Stimulated activated CD8-positive, alpha-beta memory T cell treated with anti-CD3 and anti-CD28 coated beads, Interleukin-7, amount 100 ng/mL, for 1 hour (primary cell): ENCODE measurements at regions not wholly inside any gene's neighbourhood (a gene's known extent, or its start where the extent isn't known, plus 50 kb on each side); places are given as distances from the start of the nearest gene placed in this dataset.

ENCODE experiments used
- DNase-seq, 2 donors: peaks; one replicate each; pipeline ENCODE4 v3.0.0-alpha.2; 2020; ENCODE audit warnings: low read depth in 2 of 2

DNA sequence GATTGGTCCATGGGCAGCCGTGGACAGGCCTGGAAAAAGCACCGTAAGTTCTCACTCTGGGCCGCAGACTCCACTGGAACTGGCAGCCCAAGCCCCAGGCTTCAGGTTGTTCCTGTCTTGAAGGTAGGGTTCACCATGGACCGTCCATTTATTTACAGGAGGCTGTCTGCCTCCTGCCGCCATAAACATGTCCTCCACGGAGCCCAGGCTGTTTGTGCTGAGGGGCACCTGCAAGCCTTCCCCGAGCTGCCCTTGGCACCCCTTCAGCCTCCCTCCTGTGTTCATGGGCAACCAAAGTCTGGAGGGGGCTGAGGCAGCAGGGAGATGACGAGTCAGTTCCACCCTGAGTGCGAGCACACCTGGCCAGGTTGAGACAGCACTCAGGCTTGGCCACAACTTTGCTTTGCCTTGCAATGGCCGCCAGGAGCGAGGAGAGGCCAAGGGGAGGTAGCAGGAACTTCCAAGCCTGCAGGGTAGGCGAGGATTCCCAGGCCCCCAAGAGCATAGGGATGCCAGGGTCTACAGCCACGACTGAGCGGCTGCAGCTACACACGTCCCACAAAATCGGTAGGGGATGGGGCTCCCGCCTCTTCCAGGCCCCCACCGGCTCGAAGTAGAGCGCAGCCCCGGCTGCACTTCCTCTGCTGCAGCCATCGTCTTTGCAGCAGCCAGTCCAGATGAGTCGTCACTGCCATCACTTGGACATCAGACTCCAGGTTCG is 1625.6 kb upstream of the ACO1 start:
- DNase-seq, result no peak

DNA sequence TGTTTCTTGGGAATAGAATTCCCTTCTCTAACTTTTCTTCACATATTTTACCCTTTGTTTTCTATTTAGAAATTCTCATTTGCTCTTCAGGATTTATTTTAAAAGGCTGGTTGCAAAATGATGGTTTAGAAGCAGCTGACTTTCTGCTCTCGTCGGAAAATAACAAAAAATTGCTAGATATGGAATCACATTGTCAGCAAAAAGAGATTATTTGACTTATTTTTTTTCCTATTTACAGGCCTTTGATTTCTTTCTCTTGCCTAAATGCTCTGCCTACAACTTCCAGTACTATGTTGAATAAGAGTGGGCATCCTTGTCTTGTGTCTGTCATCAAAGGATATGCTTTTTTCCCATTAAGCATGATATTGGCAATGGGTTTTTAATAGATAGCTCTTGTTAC is 1619.1 kb upstream of the ACO1 start:
- DNase-seq, result no peak

DNA sequence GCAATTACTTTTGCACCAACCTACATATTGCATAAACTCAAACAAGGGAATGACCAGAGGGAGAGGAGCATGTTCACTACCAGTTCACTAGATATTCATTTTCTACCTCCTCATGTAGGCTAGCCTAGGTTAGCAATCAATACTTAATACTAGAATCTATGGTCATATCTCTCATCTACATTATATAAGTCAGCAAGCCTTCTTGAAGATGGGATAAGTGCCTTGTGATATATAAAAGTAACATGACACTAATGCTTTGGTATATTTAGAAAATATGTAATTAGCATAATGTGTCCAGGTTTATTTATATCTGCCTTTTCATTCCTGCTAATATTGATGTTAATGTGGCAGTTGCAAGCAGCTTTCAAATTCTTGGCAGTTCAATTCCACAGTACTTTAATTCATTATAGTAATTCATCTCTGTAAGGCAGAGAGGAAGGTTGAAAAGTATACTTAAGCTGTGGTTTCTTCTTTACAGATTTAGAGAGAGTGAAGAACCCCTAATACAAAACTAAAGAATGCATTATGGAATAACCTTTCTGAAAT is 1613.2 kb upstream of the ACO1 start:
- DNase-seq, result no peak

DNA sequence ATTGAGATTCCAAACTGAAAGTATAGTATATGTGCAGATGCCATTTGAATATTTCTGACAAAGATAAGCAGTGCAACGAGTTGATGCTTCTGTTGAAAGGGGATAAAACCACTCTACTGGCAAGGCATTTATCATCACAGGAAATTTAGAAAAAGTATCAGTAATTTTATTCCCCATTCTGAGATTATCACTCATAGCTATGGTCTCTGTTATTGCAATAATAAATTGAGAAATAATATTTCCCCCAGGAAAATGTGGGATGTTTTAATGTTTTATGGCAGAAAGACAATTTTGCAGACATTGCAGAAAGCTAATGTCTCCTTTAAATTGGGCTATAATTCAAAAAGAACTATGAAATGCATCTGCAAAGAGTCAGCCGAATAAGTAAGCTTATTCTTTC is 1612.7 kb upstream of the ACO1 start:
- no peak for DNase-seq

DNA sequence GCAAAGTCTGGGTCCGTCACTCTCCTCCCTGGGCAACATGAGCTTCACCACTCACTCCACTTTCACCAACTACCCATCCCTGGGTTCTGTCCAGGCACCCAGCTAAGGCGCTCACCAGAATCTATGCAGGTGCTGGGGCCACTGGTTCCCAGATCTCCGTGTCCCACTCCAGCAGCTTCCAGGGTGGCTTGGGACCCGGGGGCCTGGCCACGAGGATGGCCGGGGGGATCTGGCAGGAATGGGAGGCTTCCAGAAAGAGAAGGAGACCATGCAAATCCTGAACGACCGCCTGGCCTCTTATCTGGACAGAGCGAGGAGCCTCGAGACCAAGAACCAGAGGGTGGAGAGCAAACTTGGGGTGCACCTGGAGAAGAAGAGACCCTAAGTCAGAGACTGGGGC is 1611.0 kb upstream of the ACO1 start:
- DNase-seq, result no peak

DNA sequence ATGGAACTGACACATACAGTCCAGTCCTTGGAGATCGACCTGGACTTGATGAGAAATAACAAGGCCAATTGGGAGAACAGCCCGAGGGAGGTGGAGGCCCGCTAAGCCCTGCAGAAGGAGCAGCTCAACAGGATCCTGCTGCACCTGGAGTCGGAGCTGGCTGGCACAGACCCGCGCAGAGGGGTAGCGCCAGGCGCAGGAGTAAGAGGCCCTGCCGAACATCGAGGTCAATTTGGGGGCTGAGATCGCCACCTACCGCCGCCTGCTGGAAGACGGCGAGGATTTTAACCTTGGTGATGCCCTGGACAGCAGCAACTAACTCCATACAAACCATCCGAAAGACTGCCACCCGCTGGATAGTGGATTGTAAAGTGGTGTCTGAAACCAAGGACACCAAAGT is 1610.1 kb upstream of the ACO1 start:
- no peak for DNase-seq

DNA sequence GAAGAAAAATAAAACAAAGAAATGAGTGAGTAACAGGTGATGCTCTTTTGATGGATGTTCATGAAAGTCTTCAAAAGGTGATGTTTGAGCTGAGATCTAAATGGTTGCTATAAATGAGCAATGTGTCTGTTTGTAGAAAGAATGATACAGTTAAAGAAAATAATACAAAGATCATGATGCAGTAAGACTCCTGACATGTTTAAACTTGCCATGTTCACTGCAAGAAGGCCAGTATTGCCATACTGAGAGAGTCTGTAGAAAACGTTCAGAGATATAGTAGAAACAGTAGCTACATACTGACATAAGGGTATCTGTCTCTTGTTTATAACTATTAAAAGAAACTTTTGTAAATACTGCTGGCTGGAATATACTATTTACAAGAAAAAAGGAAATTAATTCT is 1609.2 kb upstream of the ACO1 start:
- no peak for DNase-seq

DNA sequence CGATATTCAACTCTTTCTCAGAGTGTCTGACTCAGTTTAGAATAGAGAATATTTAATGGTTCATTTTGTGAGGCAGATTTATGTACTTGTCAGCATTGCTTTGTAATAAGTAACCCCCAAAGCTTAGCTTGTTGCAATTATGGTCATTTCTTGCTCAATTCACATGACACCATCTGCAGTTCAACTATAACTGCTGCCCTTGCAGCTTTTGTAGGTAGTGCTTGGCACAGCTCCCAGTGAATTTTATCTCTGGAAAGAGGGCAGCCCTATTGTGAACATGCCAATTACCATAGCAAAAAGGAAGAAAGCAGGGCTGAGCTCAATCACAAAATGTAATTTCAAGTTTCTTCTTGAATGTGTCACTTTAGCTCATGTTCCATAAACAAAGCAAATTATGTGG is 1587.7 kb upstream of the ACO1 start:
- DNase-seq, result no peak

DNA sequence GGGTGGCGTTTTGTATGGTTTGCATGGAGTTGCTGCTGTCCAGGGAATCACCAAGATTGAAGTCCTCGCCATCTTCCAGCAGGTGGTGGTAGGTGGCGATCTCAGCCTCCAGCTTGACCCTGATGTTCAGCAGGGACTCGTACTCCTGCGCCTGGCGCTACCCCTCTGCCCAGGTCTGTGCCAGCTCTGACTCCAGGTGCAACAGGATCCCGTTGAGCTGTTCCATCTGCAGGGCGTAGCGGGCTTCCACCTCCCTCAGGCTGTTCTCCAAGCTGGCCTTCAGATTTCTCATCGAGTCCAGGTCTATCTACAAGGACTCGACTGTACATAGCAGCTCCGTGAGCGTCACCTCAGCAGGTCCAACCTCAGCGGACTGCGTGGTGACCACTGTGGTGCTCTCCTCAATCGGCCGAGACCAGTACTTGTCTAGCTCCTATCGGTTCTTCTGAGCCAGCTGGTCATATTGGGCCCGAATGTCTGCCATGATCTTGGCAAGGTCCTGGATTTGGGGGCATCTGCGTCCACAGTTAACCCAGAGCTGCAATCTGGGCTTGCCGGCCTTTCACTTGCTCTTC is 1584.8 kb upstream of the ACO1 start:
- DNase-seq, result no peak

DNA sequence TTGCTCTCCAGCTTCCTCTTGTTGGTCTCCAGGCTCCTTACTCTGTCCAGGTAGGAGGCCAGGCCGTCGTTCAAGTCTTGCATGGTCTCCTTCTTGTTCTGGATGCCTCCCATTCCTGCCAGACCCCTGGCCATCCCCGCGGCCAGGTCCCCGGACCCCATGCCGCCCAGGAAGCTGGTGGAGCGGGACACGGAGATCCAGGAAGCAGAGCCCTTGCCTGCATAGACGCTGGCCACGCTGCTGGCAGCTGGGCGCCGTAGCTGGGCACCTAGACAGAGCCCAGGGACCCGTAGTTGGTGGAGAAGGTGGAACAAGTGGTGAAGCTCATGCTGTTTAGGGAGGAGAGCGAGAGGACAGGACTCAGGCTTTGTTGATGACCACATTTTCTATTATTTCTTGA is 1584.0 kb upstream of the ACO1 start:
- DNase-seq, result no peak

DNA sequence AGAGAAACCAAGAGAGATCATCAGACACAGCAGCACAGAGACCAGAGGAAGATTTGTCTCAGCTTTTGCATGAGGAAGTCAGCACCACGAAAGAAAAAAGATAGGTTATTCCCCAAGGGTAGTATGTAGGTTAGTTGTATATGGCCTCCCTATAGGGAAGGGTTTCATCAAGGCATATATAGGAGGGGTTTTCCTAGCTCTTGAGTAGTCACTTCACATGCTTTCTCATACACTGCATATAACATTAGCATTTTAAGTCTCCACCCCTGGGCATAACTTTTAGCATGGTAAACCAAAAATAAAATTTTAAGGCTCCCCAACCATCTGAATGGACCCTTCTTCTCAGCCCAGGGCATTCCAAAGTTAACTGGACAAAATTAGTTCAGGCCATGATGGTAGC is 1571.6 kb upstream of the ACO1 start:
- no peak for DNase-seq

DNA sequence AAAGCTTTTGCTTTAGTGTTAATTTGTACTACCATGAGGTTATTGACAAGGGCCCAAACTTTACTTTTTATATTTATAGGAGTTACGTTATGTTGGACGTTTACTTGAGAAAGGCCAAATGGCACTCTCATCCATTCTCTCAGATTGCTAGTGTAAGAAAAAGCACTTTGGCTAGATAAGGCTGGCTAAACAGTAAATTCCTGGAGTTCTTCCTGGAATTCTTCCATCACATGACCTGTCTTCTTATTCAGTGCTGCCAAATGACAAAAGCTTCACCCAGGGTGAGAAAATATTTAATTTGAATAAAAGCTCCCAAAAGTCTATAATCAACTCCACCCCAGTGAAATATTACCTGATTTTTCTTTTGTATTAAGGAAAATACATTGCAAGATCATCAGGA is 1568.9 kb upstream of the ACO1 start:
- DNase-seq, result no peak

DNA sequence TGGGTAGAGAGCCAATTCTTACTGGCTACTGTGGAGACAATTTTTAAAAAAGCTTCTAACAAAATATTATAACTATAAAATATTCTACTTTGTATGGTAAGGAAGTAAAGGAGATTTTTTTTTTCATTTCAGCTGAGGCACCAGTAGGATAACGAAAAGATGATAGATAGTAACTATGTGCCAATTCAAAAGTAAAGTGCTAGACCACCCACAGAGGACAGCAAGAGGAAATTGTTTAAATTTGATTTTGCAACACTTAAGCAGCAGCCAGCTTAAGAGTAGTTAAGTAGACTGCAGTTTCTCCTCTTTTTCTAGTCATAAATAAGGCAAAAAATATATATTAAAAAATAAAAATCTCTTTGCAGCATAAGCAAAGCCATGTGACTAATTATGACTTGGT is 1539.3 kb upstream of the ACO1 start:
- DNase-seq, result no peak

DNA sequence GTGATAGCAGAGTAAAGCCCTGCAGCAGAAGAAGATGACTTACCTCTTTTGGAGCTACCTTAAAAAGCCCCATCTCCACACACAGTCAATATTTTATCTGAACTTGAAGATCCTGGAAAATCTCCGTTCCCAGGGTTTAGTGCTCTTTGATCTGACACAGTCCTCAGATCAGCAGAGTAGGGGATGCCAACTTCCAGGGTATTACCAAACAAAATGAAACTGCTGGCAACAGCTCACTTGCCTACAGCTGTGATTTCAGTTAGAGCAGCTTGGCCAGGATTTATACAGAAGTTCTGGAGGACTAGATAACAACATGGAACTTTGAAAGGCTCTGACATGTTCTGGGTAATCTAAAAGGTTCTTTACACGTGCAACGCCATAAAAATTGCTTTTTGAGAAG is 1537.8 kb upstream of the ACO1 start:
- no peak for DNase-seq

DNA sequence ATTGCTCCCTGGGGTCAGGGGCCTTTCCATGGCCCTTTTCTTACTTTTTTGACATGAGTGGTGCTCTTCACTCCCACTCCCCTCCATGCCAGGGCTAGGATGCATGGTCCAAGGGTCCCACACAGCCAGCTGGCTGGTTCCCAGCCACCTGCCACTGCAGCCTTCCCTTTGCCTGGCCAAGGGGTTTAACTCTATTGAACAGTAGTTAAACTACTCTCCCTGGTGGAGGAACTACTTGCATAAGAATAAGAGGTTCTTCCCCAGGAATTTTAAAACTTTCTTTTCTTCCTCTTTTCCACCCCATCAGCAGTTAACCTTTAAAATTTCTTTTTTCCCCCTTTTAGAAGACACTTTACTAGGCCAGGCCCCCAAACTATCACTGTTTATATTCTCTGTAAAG is 1532.8 kb upstream of the ACO1 start:
- DNase-seq, result no peak

DNA sequence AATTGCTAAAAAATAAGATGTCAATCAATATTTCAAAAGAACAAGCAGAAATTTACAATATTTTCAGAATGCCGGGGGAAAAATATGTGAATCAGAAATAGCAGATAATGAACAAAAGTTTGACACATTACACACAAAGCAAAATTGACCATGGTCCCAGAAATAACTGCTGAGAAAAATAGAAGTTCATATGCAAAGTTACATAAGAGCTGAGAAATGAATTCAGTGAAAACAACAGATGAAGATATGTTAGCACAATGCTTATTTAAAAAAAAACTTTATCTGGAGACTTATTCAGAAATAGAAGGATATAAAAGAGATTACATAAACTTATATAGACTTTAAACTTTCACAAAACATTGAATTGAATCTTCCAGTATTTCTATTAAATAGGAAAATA is 1483.7 kb upstream of the ACO1 start:
- DNase-seq, result no peak

DNA sequence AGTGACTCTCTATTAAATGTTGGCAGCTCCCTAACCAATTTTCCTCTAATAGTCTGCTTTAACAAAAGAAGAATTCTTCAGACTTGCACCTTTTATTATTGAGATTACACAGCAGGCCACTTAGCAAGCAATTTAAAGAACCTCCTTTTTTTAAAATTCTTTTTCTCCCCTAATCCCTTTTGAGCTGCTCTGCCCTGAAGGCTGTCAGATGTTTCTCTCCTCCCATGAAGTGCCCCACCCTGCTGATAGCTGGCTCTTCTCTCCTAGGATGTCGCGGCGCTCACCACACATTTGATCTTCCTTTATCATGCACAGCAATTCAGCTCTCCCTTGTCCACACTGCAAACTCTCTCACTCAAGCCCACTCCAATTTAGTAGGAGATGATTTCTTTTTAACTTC is 1471.1 kb upstream of the ACO1 start:
- no peak for DNase-seq

DNA sequence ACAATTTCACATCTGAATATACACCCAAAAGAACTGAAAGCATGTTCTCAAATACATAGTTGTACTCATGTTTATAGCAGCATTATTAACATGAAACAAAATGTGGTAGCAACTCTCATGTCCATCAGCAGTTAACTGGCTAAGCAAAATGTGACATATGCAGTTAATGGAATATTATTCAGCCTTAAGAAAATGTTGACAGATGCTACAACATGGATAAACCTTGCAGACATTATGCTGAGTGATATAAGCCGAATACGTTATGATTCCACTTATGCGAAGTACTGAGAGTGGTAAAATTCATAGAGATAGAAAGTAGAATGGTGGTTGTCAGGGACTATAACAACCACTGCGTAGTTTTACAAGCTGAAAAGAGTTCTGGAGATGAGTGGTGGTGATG is 1469.0 kb upstream of the ACO1 start:
- no peak for DNase-seq

DNA sequence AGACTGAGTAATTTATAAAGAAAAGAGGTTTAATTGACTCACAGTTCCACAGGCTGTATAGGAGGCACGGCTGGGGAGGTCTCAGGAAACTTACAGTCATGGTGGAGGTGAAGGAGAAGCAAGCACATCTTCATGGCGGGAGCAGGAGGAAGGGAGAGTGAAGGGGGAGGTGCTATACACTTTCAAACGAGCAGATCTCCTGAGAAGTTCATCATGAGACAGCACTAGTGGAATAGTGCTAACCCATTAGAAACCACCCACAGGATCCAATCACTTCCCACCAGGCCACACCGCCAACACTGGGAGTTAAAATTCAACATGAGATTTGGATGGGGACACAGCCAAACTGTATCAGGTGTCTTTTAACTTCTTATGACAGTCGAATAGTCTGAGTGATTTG is 1459.3 kb upstream of the ACO1 start:
- DNase-seq, result no peak

DNA sequence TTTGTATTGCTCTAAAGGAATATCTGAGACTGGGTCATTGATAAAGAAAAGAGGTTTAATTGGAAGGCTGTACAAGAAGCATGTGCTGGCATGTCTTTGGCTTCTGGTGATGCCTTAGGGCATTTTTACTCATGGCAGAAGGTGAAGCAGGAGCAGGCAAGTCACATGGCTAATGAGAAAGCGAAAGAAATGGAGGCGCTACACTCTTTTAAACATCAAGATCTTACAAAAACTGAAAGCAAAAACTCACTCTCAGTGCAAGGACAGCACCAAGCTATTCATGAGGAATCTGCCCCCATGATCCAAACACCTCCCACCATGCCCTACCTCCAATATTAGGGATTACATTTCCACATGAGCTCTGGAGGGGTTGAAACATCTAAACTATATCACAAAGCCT is 1458.8 kb upstream of the ACO1 start:
- DNase-seq, result no peak

DNA sequence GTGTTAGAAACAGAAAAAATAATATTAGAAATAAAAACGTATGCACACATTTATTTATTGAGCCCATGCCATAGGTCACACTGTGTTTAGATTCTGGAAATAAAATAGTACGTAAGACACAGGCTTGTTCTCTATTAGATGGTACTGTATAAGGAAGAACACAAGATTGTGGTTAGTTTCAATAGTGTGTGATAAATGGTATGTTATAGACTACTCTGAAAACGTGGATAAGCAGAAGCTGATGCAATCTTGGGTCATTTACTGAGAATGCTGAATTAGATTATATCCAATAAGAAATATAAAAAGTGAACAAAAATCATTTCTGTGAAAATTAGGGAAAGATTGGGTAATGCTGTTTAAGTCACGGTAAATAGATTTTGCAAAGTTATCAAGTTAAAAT is 1456.4 kb upstream of the ACO1 start:
- no peak for DNase-seq

DNA sequence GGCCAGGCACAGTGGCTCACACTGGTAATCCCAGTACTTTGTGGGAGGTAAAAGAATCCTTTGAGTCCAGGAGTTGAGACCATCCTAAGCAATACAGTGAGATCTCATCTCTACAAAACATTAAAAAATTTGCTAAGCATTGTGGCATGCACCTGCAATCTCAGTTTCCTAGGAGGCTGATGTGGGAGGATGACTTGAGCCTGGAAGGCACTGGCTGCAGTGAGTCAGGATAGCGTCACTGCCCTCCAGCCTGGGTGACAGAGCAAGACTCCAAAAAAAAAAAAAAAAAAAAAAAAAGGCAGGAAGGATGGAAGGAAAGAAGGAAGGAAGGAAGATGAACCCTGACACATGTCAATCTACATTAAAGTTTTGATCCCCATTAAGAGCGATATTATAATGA is 1452.2 kb upstream of the ACO1 start:
- no peak for DNase-seq

DNA sequence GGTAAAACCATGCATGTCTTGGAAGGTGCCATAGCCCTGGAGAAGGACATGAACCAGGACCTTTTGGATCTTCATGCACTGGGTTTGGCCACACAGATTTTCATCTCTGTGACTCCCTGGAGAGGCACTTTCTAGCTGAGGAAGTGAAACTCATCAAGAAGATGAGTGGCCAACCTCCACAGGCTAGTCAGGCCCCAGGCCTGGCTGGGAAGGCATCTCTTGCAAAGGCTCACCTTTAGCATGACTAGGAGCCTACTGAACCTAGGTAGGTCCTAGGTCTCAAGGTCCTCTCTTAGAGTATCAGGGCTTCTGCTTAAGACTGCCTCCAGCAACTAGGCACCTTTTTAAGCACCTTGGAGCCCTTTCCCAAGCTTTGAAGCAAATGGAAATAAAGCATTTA is 1448.7 kb upstream of the ACO1 start:
- no peak for DNase-seq

DNA sequence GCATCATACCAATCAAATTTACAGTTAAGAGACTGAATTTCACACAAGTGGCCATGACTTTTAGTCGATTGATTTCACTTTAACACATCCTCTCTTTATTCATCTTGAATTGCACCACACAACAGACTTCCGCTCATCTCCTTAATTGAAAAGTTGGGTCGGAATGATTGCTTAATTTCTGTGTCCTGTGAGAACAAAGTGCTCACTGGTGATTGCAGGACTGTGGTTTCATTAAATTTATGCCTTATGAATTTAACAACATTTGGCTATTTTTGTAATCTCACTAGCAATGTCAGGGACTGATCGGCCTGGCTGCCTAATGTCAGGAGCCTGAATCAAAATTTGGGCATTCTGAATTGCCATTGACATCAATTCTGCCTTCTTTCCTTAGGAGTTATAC is 1447.3 kb upstream of the ACO1 start:
- no peak for DNase-seq
